ENCODE measurements at regions not wholly inside any gene's neighbourhood (a gene's known extent, or its start where the extent isn't known, plus 50 kb on each side); places are given as distances from the start of the nearest gene placed in this dataset.

- TF ChIP-seq FOXM1 (IDR thresholded peaks at IDR 0.05; ENCODE audit: borderline replicate concordance, low read depth) (no peak), REST (IDR thresholded peaks at IDR 0.05; ENCODE audit: low read depth) (no peak), ZBTB7A (IDR thresholded peaks at IDR 0.05; ENCODE audit: low read depth) (no peak), TAF1 (IDR thresholded peaks at IDR 0.05; ENCODE audit: low read depth) (no peak), YY1 (IDR thresholded peaks at IDR 0.05; ENCODE audit: low read depth) (0 out of 2 replicates have a peak, but pooled peaks have one; percentile 17), EP300 (IDR thresholded peaks at IDR 0.05; ENCODE audit: borderline replicate concordance) (no peak)
These were observed 123.1 kb downstream of the BTC start for GRCh38 chr4:74671080-74671698.

Data from Ishikawa (cell line).